ENCODE measurements at regions not wholly inside any gene's neighbourhood (a gene's known extent, or its start where the extent isn't known, plus 50 kb on each side); places are given as distances from the start of the nearest gene placed in this dataset.
"Not testable (repeated sequence)": the region's sequence is repeated elsewhere in the genome, so short reads cannot be mapped to it uniquely, and the experiment has no call there.

DNA sequence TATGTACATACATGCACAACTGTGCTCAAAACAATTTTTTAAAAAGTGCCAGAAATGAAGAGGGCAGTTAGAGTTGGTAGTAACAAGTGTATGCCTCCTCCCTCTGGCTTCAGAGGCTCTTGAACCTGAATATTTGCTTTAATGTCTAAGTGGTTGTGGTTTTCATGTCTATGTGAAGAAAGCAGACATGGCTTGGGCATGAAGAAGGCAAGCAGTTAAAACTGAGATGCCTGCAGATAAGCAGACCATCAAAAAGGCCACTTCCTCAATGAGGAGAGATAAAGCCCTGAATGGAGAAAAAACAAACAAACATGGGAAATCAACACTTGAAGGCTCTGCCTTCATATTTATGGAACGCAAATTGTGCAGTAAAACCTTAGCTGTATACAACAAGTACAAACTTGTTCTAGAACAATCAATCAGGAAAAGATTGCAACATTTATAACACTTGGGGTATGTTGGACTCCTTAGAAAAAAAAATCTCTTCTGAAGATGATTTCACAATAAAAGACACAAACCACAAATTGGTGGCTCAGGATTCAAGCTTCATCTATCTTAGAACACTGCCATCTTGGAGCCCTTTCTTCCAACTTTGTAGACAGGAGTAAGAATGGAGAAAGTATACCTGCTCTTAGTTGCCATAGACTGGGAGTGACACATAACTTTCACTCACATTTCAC, 52.7 kb upstream of the PLA2G4A start:
- DNase-seq, result no peak

DNA sequence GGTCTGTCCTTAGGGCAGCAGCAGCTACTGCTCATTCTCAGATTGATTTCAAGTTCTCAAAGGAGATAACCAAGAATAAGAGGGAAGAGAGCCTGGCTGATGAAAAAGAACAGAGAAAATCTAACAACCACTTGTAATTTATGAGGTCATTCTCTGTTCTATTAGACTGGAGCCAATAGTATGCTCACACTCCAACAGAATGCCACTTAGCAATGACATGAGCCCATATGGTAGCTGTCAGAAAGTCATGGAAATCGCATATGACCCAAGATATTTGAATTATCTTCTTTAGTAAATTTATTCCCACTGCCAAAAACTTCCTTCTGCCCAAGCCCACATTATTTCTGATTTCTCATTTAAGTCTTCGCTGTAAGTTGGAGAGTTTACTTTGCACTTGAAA, 53.7 kb upstream of the PLA2G4A start:
- no peak for DNase-seq

DNA sequence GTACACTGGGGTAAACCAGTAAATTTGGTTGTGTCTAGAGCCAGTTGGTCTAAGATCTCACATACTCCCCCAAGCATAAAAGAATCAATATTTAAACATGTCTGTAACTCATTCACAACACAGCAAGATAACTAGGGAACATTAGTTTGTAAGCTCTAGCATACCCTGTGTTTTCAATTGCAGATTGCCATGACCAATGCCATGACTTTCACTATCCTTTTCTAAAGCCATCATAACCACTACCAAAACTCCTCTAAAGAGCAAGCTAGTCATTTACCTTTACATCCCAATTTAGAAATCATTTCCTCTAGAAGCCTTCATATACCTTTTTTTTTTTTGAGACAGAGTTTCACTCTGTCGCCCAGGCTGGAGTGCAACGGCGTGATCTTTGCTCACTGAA, 56.5 kb upstream of the PLA2G4A start:
- no peak for DNase-seq

DNA sequence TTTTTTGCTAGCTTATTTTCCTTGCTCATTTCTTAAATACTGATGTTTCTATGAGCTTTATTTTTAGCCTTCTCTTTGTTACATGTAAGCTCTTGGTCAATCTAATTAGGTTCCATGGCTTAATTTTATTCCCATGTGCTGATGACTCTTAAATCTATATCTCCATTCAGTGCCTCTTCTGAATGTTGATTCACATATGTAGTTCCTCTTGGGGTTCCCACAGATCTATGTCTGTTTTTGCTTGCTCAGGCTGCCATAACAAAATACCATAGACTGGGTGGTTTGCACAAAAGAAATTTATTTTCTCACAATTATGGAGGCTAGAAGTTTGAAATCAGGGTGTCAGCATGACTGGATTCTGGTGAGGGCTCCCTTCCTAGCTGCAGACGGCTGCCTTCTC, 58.3 kb upstream of the PLA2G4A start:
- DNase-seq, result no peak

DNA sequence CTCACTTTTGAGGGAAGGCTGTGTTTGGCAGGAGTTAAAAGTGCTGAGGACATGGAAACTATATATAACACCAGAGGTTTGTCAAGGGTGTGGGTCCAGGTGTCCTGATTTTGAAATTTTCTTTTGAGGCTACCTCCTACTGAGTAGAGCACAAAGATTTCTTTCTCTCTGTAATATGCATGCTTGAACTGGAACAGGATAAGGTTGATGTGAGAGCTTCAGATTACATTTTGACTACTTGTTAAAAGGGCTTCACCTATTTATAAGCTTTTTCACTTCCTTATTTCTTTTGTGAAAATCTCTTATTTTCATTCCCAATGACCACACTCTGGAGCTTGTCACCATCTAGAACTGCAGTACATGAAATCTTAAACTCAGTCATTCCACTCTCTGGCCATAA, 59.8 kb upstream of the PLA2G4A start:
- no peak for DNase-seq

DNA sequence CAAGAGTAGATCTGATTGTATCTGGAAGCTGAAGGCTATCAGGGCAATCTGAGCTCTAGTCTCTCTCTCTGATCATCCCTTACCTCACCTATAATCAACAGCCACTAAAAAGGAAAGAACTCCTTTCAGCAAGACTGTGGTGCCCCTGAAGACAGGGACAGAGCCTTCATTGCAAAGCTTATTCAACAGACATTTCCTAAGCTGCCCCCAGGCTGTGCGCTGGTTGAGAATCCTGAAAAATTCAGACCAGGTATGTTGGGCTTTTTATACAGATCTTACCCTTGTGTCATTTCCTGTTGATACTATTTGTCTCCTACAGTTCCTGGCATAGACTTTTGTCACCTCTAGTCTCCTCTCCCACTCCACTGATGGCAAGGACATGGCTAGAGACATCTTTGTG, 63.3 kb upstream of the PLA2G4A start:
- no peak for DNase-seq

DNA sequence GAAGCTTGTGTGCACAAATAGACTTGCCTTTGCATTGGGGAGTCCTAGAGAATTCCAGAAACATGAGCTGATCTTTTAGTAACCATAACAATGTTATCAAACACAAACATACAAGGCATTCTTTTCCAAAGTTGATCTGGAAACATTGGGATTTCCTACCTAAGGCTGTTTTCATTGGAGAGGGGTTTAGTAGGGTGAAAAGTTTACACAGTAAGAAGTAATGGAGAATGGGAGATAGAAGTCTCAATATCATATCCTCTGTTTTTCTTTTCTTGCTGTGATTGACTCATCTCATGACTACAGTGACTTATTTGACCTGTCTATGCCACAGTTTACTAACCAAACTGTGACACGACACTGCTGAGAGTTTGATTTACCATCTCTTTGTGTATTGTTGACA, 65.6 kb upstream of the PLA2G4A start:
- DNase-seq, result no peak

DNA sequence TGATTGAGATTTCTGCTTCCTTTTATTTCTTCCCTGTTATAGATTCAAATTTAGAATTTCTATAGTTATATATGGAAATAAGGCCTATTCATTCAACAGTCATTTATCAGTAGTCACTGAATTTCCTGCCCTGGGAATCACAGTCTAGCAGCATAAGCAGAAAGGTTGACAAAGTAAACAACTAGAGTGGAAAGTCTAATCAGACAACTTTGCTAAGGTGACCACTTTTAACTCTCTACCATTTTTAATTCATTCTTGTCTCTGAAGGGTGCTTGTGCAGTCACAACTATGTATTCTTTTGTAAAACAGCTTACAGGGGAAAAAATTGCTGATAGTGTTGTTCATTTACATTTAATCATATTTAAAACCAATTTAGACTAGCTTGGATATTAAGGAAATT, 66.1 kb upstream of the PLA2G4A start:
- no peak for DNase-seq

DNA sequence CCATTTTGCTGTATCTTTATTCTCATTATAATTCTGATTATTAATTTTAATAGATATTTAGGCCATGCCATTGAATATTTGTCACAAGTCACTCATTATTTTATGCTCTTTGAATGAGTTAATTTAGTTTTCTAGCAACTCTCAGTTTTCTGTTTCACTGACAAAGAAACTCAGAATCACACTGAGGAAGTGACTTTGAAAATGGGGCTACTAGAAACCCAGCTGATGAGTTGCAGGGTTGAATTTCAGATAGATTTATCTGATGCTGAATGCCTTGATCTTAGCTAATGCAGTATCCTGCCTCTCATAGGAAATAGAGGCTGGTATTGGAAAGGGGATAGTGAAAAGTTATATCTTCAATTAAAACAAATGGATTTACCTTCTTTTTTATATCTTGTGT, 67.4 kb upstream of the PLA2G4A start:
- DNase-seq, result no peak

DNA sequence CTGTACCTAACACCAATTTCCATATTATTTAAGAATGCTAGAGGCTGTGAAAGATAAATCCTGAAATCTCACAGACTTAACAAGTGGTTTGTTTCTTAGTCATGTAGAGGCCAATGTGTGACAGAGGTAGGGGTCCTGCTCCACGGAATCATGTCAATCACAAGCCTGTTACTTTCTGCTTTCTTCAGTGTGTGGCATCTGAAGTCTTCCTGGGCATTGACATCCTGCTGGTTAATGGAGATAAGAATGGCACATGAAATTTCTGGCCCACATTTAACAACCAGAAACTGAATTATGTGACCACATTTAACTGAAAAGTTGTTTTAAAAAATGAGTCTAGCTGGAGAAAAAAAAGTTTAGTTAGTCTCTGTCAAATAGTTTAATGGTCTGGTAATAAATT, 68.3 kb upstream of the PLA2G4A start:
- DNase-seq, result no peak

DNA sequence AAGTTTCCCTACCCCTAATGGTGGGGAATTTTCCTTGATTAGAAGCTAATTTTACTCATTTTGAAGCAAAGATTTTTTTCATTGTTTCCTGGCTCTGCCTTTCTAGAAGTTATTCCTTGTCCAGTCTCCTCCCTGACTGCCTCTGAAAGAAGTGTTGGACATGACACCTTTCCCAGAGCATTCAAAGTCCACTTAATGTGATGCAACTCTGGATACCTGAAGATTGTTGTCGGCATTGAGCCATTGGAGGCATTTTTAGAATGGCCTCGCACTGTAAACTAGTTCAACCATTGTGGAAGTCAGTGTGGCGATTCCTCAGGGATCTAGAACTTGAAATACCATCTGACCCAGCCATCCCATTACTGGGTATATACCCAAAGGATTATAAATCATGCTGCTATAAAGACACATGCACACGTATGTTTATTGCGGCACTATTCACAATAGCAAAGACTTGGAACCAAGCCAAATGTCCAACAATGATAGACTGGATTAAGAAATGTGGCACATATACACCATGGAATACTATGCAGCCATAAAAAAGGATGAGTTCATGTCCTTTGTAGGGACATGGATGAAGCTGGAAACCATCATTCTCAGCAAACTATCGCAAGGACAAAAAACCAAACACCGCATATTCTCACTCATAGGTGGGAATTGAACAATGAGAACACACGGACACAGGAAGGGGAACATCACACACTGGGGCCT, 69.7 kb upstream of the PLA2G4A start:
- DNase-seq, result not testable (repeated sequence)

DNA sequence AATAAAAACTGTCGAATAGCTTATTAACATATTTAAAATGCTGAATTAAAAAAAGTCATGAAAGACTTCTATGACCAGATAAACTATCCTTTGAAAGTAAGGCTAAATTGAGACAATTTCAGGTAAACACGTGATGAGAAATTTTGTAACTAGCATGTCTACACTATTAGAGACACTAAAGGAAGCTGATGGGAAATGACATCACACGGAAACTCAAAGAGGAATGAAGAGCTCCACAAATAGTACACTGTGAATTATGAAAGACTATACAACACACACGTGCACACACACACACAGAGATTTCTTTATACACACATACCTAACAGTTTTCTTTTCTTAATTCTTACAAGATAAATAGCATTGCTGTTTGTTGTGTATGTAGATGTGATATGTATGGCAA, 70.9 kb upstream of the PLA2G4A start:
- no peak for DNase-seq

DNA sequence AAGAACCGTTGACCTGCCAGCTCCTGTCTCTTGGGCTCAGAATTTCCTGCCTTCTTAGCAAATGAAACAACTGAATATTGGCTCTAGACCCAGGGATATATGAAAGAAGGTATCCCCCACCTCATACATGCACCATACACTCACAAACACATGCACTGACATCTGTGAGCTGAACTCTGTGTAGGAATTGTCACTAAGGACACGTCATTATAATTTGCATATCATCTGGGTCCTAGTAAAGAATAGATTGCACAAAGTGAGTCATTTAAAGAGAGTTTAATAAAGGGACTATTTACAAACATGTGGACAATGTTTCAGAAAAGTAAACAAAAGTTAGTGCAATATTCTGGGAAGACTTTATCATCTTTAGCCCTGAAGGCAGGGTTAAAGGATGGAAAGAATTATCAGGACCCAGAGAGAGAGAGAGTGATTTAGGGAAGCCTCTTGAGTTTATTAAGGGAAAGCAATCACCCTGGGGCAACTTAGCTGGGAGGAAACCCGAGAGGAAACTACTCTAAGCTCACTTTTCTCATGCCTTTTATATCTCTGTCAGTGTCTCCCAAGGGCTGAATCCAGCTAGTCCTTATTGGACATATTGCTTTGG, 74.1 kb upstream of the PLA2G4A start:
- no peak for DNase-seq

DNA sequence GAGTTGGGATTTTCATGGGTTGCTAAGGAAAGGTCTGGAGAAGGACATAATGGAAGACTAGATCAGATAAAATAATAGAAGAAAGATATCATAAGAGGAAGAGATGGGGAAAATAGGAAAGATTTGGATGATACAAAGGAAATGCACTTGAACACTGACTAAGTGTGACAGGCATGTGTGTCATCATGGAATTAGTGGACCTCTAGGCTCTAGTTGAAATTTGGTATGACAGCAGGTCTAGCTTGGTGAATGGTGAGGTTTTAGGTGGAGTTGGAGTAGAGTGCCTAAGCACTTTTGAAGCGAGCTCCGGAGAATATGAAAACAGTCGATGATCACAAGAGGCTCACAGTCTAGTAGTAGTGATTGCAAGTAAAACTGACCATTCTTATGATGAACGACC, 73.0 kb upstream of the PTGS2 start:
- no peak for DNase-seq

DNA sequence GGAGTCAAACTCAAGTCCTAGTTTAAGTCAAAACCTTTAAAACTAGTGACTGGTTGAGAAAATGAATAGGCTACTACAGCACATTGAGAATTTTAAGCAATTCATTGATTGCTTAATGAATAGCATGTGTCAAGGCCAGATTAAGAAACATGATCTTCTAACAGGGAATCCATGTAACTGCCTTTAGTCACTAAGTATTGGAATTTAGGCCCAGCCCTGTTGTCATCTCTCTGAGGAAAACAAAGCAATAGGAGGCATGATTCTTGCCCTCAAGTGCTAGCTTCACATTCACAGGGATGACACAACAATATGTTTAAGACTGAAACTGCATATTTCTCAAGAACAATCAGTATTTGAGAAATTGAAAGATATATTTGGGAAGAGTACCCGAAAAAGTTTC, 70.0 kb upstream of the PTGS2 start:
- DNase-seq, result no peak

DNA sequence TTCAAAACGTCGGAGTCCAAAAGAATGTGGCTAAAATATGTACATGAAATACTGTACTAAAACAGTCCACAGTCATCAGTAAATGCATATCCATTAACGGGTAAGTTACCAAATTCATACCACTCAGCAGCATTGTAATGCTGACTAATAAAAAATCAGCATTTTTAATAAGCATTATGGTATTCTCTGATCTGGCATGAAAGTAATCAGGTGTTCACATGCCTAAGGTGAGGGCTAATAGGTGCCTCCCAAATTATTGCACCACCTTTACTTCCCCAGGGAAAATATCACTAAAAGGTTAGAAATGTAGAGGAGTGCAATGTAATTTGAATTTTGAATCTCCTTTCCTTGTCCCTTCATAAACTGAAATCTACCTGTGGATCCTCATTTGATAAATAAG, 69.6 kb upstream of the PTGS2 start:
- no peak for DNase-seq

DNA sequence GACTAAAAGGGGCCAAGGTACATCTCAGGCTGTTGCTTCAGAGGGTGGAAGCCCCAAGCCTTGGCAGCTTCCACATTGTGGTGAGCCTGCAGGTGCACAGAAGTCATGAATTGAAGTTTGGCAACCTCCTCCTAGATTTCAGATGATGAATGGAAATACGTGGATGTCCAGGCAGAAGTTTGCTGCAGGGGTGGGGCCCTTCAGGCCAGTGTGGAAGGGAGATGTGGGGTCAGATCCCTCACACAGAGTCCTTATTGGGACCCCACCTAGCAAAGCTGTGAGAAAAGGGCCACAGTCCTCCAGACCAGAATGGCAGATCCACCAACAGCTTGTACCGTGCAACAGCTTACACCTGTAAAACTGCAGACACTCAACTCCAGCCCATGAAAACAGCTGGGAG, 67.4 kb upstream of the PTGS2 start:
- DNase-seq, result no peak

DNA sequence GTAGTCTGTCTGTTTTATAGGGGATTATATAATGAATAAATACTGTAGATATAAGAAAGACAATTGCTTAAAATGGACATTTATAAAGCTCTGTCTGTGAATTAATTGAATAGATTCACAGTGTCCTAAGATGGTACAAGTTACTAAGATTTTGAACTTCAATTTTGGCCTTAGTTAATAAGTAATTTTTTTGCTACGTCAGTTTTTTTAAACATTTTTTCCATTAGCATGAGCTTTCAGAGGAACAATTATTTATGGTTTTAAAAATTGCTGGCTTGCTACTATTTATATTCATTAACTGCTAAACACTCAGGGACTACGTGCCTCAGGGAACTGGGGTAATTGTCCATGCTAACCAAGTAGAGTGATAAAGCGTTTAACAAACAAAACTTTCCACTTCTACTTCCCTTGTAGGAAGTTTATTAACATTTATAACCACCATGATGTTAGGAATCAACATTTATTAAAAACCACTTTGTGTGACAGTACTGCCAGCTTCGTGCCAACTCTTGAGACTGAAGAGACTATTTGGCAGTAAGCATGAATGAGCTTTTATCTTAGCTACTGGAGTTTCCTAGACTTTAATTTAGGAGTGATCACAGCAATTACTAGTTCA, 65.4 kb upstream of the PTGS2 start:
- DNase-seq, result no peak

DNA sequence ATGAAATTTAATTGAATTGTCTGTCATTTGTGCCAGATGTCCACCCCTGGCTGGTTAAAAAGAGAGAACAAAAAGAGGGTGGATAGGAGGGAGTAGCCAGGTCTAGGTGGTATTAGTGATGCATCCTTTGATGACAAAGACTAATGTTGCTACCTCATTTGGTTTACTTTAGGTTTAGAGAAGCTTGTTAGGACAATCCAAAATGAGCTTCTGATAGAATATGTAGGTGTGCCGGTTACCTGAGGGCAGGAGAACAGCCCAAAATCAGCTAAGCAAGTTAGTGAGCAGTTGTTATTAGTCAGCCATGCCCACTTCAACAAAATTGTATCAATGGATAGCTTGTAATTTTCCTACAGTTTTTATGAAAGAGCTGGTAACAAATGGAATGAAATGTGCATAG, 61.4 kb upstream of the PTGS2 start:
- no peak for DNase-seq

DNA sequence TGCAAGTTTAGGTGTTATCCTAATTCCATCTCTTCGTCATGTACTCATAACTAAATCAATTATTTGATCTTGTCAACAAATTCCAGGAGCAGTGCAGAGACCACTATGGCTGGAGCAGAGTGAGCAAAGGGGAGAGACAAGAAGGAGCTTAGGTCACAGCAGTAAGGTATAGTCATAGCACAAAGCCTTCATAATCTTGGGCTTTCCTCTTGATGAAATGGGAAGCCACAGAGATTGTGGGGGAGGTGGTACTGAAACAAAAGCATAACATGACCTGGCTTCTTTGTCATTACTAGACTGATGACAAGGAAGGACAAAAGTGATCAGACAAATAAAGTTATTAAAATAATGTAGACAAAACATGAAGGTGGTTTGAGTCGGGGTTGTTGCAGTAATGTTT, 60.1 kb upstream of the PTGS2 start:
- no peak for DNase-seq

DNA sequence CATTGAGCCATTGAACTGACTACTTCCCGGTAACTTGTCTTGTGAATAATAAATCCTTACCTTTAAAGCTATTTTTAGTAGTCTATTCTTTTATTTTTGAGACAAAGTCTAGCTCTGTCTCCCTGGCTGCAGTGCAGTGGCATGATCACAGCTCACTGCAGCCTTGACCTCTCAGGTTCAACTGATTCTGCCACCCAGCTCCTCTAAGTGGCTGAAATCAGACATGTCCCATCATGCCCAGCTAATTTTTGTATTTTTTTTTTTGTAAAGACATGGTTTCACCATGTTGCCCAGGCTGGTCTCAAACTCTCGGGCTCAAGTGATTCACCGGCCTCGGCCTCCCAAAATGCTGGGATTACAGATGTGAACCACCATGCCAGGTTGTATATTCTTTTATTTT, 59.3 kb upstream of the PTGS2 start:
- DNase-seq, result no peak

DNA sequence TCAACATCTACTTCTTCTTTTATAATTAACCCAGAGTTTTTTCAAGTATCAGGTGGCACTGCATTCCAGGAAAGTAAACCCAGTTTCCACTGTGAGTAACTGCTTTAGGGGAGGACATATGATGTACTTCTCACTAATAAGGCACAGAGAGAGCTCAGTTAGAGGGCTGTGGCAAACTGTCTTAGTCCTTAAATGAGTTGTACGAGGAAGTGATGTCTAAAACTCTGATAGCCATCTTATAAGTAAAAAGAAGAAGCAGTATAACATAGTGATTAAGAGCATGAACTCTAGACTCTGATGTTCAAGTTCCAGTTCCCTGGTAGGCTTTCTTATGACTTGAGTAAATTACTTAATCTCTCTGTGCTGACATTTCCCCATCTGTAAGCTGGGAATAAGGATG, 58.7 kb upstream of the PTGS2 start:
- peak in 1 of 2 donors; percentile 0 for DNase-seq

DNA sequence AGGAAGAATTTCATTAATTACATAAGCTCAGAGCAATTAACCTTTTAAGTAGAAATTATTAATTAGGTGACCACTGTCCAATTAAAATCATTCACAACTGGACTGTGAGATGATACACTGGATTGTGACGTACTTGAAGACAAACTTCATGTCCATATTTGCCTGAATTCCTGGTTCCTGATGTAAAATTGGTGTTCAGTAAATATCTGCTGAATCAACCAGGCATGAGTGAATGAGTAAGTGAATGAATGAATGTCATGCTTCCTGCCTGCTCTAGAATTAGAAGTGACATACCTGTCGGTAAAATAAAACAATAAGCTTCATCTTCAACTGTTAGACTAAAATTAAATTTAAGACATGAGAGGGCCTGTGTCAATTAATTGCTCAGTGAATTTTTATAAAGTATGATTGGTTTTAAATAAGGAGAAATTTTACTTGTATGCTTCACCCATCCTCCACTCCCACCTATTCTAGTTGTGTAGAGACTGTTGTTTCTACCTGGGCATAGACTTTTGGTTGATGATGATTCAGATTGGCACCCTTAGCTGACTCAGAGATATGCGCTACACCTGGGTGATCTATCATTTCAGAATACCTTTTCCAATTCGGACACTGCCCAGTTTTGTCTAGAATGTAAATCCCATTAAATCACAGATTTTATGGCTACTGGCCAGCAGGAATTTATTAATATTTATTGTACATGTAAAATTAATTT, 56.9 kb upstream of the PTGS2 start:
- DNase-seq, result no peak

DNA sequence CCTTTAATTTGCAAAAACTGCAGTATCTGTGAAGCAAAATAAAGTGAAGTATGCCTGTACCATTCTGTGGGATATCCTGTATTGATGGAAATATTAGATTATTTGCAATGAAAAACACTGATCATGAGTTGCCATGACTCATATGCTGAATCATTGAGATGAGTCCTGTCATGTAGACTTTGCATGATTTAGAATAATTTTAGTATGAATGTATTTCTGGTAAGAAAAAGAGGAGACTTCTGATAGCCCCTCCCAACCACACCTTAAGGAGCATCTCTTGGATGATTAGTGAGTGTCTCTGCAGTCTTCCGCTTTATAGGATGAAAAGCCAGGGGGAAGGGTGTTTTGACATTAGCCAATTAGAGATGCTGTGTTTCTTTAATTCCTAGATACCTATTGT, 55.2 kb upstream of the PTGS2 start:
- DNase-seq, result no peak

All from CD4-positive, alpha-beta T cell treated with Interferon alpha-2 for 1 hour (primary cell).